ENCODE measurements at regions not wholly inside any gene's neighbourhood (a gene's known extent, or its start where the extent isn't known, plus 50 kb on each side); places are given as distances from the start of the nearest gene placed in this dataset.
"Not testable (repeated sequence)": the region's sequence is repeated elsewhere in the genome, so short reads cannot be mapped to it uniquely, and the experiment has no call there.

DNA sequence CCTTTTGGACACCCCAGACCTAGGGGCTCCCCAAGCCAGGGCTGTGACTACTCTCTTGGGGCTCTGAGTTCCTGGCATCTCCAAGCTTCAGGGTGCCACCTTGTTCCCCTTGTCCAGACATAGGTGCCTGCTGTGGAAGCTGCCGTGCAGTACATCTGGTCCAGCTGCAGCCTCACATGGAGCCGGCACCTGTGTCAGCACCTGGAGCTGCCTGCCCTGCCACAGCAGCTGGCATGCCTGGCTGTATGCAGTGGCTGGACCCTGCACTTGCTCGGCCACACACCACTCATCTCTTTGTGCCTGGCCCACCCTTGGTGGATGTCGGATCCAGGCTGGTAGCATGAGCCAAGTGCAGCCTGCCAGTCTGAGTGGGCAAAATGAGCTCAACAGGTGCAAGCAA, 775.8 kb downstream of the CDH11 start:
- no peak for DNase-seq

GRCh38 chr16:64345142-64345541, 776.7 kb downstream of the CDH11 start:
- no peak for DNase-seq

- not testable (repeated sequence) for DNase-seq
Observed at GRCh38 chr16:64343820-64344443, 777.9 kb downstream of the CDH11 start.

DNA sequence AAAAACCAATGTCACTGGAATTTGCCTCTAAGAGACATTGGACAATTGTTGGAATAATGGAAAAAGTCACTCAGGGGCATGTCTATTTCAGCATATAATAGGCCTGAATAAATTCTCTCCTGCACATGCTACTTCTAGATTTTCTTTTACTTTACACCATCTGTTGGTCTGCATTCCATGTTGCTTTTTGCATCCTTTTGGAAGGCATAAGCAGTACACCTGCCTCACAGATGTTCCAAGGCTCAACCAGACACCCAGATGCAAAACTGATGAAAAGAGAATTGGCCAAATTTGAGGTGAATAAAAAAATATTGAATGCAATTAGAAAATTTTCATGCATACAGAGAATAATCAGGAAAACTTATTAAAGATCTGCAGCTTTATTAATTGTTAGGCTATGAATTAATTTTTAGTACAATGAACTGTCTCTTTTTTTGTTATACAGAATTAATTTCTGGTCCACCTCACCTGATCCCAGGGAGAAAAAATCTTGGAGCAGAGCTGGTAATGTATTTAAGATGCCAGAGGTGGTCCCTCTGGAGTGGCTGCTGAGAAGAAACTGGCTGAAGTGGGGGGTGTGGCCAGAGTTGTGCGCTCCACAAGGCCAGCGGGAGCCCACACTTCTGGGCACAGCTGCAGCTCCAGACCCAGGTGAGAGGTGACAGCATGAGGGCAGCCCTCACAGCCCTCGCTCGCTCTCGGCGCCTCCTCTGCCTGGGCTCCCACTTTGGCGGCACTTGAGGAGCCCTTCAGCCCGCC, 778.6 kb downstream of the CDH11 start:
- DNase-seq = no peak

GRCh38 chr16:64341336-64341735, 780.5 kb downstream of the CDH11 start:
- DNase-seq = not testable (repeated sequence)

DNA sequence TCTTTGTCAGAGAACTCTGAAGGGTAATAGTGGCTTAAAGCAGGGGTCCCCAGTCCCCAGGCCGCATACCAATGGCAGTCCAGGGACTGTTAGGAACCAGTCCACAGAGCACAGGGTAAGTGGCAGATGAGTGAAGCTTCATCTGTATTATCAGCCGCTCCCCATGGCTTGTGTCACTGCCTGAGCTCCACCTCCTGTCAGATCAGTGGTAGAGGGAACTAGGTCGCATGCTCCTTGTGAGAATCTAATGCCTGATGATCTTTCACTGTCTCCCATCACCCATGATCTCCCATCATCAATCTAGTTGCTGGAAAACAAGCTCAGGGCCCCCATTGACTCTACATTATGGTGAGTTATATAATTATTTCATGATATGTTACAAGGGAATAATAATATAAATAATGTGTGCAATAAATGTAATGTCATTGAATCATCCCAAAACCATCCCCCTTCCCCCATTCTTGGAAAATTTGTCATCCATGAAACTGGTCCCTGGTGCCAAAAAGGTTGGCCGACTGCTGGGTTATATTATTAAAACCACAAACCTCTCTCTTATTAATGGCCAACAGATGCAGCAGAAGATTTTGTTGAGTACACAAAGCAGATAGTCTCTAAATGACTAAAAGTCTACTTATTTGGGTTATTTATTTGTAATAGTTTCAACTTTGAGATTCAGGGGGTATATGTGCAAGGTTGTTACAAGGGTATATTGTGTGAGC, 782.7 kb downstream of the CDH11 start:
- no peak for DNase-seq

- no peak for DNase-seq
Observed at GRCh38 chr16:64321881-64322280, 800.0 kb downstream of the CDH11 start.

DNA sequence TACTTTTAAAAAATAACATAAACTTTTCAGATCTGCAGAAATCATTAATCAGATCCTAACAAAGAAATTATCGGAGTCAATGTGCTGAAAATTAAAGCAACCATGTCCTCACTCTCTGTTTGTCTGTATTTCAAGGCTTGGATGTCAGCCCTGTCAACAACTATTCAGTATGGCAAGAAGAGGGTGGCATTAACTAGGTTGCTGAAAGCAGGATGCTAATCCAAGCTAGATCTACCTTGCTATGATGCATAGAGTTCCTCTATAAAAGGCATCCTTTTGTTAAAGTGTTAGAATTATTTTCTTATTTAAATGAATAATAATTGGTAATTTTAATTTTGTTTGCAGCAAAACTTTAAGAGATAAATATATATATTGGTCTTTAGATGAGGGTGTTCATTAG, 800.8 kb downstream of the CDH11 start:
- DNase-seq = no peak

DNA sequence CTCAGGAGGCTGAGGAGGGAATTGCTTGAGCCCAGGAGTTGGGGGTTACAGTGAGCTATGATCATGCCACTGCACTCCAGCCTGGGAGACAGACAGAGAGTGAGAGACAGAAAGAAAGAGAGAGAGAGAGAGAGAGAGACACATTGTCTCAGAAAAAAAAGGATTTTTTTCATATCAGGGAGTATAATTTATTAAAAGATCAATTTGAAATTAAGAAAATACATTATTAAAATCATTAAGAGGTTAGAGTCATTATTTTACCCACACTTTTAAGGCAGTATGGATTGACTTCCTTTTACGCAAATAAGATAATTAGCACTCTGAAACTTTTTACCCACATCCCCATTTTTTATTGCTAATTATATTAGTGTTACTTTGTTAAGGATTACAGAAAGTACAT, 804.3 kb downstream of the CDH11 start:
- DNase-seq = no peak

DNA sequence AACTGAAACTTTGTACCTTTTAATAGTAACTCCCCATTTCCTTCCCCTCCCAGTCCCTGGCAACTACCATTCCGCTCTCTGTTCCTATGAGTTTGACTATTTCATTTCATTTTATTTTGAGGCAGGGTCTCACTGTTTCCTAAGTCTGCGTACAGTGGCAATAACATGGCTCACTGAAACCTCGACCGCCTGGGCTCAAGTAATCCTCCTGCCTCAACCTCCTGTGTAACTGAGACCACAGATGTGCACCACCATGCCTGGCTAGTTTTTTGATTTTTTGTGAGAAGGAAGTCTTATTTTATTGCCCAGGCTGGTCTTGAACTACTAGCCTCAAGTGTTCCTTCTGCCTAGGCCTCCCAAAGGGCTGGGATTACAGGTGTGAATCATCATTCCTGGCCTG, 808.1 kb downstream of the CDH11 start:
- DNase-seq = no peak

DNA sequence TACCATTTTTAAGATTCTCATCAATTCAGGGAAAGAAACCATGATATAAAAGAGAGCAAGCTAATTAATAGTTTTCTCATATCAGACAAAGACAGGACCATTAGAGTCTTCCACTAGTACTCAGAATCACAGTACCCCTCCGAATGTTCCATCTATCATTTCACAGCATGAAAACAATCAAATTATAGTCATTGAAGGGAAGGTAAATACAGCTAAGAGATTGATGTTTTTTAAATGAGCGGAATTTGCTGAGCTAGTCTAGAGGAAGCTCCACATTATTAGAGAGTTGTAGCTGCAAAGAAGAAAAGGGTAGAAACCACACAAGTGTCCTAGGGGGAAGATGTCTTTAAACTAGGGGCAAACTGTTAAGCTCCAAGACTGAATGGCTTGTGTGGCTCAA, 808.9 kb downstream of the CDH11 start:
- no peak for DNase-seq

- DNase-seq = no peak
Observed at GRCh38 chr16:64312292-64312691, 809.6 kb downstream of the CDH11 start.

DNA sequence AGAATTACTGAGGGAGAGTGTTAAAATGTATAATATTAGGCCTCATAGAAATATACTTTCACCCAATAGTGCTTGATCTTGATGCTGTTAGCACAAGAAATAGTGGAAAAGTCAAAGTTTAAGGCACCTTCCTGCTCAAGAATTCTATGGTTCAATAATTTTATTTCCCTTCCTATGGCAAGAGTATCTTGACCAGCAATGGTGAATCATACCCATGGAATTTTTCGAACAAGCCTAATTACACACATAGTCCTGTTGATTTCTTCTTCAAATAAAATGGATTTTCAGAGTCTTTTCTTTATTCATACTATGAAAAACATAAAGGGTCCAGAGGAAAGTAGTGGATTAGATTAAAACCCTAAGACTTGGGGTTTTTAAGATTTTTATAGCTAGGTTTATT, 810.6 kb downstream of the CDH11 start:
- no peak for DNase-seq

GRCh38 chr16:64309398-64310110, 812.3 kb downstream of the CDH11 start:
- no peak for DNase-seq

GRCh38 chr16:64308721-64309120, 813.1 kb downstream of the CDH11 start:
- no peak for DNase-seq

DNA sequence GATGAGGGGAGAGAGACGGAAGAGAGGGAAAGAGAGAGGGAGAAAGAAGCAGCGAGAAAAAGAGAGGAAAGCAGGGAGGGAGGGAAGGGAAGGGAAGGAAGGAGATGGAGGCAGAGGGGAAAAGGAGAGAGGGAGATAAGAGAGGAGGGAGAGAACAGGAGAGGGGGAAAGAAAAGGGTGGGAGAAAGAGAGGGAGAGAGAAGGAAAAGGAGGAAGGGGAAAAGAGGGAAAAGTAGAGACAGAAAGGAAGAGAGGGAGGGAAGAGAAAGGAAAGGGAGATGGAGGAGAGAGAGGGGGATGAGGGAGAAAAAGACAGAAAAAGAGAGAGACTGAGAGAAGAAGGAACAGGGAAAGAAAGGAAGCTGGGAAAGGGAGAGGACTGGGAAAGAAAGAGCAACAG, 814.4 kb downstream of the CDH11 start:
- DNase-seq = no peak

DNA sequence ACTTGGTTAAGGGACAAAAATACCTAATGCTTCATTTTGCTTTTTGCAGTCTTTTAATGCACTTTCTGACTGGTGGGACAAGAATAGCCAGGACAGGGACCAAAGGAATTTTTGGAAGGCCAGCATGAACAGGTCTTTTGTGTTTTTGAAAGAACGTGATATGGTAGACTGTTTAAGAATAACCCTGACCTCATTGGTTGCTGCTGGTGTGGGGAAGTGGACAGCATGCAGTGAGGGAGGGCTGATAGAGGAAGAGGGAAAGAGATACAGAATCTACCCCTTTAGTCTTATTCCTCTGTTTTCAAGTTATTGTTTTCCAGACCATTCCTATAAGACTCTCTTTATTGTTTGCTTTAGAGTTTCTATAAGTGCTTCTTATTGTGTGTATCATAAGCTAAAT, 816.2 kb downstream of the CDH11 start:
- DNase-seq = no peak

GRCh38 chr16:64304951-64305350, 816.9 kb downstream of the CDH11 start:
- no peak for DNase-seq

- DNase-seq = no peak
Observed at GRCh38 chr16:64304396-64304795, 817.5 kb downstream of the CDH11 start.

GRCh38 chr16:64297863-64298600, 823.8 kb downstream of the CDH11 start:
- DNase-seq = no peak

DNA sequence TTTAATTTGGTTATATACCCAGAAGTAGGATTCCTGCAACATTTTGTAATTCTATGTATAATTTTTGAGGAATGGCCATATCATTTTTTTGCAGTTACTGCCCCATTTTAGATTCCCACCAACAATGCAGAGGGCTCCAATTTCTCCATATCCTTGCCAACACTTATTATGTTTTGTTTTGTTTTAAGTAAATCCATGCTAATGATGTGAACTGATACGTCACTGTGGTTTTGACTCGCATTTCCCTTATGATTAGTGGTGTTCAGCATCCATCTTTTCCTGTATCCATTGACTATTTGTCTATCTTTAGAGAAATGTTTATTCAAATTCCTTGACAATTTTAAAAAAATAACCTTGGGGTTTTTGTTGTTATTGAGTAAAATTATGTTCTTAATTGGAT, 826.4 kb downstream of the CDH11 start:
- no peak for DNase-seq

- DNase-seq = no peak
Observed at GRCh38 chr16:64292953-64293352, 828.9 kb downstream of the CDH11 start.
